GM12878 (cell line): ENCODE measurements at regions not wholly inside any gene's neighbourhood (a gene's known extent, or its start where the extent isn't known, plus 50 kb on each side); places are given as distances from the start of the nearest gene placed in this dataset.

ENCODE experiments used
- CHD2 ChIP-seq: IDR thresholded peaks from 2 replicates; pipeline ENCODE4 v1.6.1; 2011; ENCODE audit warnings: low read depth, low read length, improper control_type of control experiment, borderline replicate concordance
- CREB1 ChIP-seq: IDR thresholded peaks from 2 replicates; pipeline ENCODE4 v1.6.1; 2012; ENCODE audit warnings: low read depth, mild to moderate bottlenecking, inconsistent platforms
- MXI1 ChIP-seq: fragments of 150-350 bp; IDR thresholded peaks from 2 replicates; pipeline ENCODE4 v1.6.1; 2011; ENCODE audit warnings: low read depth, mild to moderate bottlenecking, inconsistent platforms, low read length, improper control_type of control experiment
- NBN ChIP-seq: fragments of 450-650 bp; IDR thresholded peaks from 2 replicates; pipeline ENCODE4 v1.6.1; 2016
- ZNF207 ChIP-seq: fragments of 450-650 bp; IDR thresholded peaks from 2 replicates; pipeline ENCODE4 v1.6.1; 2014; ENCODE audit warnings: antibody characterized with exemption, mild to moderate bottlenecking, borderline replicate concordance
- ZNF217 ChIP-seq: fragments of 450-650 bp; IDR thresholded peaks from 2 replicates; pipeline ENCODE4 v1.6.1; 2017; ENCODE audit warnings: antibody characterized with exemption, mild to moderate bottlenecking
- ZNF384 ChIP-seq: IDR thresholded peaks from 2 replicates; pipeline ENCODE4 v1.6.1; 2012; ENCODE audit warnings: low read depth, mild to moderate bottlenecking, low read length, improper control_type of control experiment, borderline replicate concordance
- TF ChIP-seq, protein P1 (sequence below): IDR thresholded peaks from 2 replicates; pipeline ENCODE4 v1.6.1; 2012; ENCODE audit warnings: low read length, inconsistent platforms
- TF ChIP-seq, protein P2 (sequence below), 3 experiments: IDR thresholded peaks in 2 of 3; conservative IDR thresholded peaks in 1 of 3; 2 replicates each; pipeline ENCODE4 v1.5.1; 2011; ENCODE audit warnings: low read depth in 3 of 3, low read length in 3 of 3, mild to moderate bottlenecking in 3 of 3, control low read depth in 2 of 3, moderate library complexity in 2 of 3, inconsistent platforms in 1 of 3, mixed read lengths in 1 of 3; ENCODE audit not compliant: control insufficient read depth in 2 of 3, insufficient read depth in 1 of 3; ENCODE audit errors: extremely low read depth in 1 of 3

DNA sequence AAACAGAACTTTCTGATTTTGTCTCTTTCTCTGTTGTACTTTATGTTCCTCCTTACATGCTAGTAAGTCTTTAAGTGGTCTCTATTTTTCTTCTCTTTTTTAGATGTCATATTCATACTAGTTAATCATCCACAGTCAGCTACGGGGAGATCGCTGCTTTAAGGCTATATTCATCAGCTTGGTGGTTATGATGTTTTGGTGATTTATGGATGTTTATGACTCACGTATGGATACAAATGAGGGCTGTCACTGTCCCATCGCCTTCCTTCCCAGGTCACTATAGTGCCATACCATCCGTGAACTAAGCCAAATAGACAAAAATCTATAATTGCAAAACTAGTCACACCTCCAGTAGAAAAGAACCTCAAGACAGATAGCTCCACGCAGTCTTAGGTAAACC lies 296.8 kb upstream of the AADAT start:
- no peak for TF ChIP-seq CHD2
- TF ChIP-seq ZNF207, result no peak
- TF ChIP-seq, protein P1, sequence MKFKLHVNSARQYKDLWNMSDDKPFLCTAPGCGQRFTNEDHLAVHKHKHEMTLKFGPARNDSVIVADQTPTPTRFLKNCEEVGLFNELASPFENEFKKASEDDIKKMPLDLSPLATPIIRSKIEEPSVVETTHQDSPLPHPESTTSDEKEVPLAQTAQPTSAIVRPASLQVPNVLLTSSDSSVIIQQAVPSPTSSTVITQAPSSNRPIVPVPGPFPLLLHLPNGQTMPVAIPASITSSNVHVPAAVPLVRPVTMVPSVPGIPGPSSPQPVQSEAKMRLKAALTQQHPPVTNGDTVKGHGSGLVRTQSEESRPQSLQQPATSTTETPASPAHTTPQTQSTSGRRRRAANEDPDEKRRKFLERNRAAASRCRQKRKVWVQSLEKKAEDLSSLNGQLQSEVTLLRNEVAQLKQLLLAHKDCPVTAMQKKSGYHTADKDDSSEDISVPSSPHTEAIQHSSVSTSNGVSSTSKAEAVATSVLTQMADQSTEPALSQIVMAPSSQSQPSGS, result no peak
- TF ChIP-seq, protein P2, sequence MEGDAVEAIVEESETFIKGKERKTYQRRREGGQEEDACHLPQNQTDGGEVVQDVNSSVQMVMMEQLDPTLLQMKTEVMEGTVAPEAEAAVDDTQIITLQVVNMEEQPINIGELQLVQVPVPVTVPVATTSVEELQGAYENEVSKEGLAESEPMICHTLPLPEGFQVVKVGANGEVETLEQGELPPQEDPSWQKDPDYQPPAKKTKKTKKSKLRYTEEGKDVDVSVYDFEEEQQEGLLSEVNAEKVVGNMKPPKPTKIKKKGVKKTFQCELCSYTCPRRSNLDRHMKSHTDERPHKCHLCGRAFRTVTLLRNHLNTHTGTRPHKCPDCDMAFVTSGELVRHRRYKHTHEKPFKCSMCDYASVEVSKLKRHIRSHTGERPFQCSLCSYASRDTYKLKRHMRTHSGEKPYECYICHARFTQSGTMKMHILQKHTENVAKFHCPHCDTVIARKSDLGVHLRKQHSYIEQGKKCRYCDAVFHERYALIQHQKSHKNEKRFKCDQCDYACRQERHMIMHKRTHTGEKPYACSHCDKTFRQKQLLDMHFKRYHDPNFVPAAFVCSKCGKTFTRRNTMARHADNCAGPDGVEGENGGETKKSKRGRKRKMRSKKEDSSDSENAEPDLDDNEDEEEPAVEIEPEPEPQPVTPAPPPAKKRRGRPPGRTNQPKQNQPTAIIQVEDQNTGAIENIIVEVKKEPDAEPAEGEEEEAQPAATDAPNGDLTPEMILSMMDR (IDR thresholded peaks at IDR 0.05 in 2 of 3, conservative IDR thresholded peaks at IDR 0.05 in 1 of 3; ENCODE audit: control insufficient read depth in 2 of 3, extremely low read depth in 1 of 3, insufficient read depth in 1 of 3, low read depth in 3 of 3, low read length in 3 of 3), result no peak
- TF ChIP-seq MXI1, result no peak
- no peak for TF ChIP-seq ZNF217
- TF ChIP-seq NBN, result no peak
- TF ChIP-seq CREB1, result no peak
- TF ChIP-seq ZNF384, result no peak
